T-helper 2 cell treated with Interferon-gamma antibody and Interleukin-4, amounts not matched to agents 100 ng/mL and 5 ng/mL, for 36 hours (primary cell): ENCODE measurements at regions not wholly inside any gene's neighbourhood (a gene's known extent, or its start where the extent isn't known, plus 50 kb on each side); places are given as distances from the start of the nearest gene placed in this dataset.

Source experiments
- intact Hi-C: fragments of 100-400 bp; cut with micrococcal nuclease; formaldehyde crosslinking; loops from one replicate; pipeline ENCODE4 v1.15.1; 2023

DNA sequence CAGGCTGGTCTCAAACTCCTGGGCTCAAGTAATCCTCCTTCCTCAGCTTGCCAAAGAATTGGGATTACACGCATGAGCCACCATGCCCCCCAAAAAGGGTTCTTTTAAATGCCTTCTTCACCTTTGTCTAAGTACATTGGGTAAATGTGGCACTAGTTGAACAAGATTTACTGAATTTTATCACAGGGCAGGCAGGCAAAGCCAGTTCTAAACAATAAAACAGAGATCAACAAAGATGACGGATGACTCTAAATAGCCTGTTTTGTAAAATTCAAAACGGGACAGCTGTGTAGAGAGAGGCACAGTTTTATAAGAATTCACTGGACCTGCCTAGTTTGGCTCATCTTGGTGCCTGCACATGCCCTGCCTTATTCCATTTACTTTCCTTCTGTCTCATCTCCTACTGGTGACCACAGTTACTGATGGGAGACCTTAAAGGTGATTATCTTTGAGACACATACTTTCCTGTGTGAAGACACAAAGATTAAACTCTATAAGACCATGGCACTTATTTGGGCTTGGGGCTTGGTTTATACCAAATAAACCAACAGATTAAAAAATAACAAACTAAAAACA lies 149.6 kb upstream of the DMRT1 start:
- intact Hi-C loops = no loop called here

DNA sequence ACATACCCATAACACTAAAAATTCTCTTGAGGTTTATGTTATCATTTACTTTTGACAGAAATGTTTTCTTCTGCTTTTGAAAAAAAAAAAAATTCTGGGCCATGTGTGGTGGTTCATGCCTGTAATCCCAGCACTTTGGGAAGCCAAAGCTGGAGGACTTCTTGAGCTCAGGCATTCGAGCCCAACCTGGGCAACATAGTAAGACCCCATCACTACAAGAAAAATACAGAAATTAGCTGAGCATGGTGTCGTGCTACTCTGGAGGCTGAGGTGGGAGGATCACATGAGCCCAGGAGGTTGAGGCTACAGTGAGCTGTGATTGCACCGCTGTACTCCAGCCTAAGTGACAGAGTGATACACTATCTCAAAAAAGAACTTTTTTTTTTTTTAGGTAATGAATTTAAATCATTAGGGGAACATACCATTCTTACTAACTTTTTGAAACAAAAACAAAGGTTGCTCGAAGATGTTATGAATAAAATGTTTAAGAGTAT lies 148.8 kb upstream of the DMRT1 start:
- intact Hi-C loops = no loop called here

DNA sequence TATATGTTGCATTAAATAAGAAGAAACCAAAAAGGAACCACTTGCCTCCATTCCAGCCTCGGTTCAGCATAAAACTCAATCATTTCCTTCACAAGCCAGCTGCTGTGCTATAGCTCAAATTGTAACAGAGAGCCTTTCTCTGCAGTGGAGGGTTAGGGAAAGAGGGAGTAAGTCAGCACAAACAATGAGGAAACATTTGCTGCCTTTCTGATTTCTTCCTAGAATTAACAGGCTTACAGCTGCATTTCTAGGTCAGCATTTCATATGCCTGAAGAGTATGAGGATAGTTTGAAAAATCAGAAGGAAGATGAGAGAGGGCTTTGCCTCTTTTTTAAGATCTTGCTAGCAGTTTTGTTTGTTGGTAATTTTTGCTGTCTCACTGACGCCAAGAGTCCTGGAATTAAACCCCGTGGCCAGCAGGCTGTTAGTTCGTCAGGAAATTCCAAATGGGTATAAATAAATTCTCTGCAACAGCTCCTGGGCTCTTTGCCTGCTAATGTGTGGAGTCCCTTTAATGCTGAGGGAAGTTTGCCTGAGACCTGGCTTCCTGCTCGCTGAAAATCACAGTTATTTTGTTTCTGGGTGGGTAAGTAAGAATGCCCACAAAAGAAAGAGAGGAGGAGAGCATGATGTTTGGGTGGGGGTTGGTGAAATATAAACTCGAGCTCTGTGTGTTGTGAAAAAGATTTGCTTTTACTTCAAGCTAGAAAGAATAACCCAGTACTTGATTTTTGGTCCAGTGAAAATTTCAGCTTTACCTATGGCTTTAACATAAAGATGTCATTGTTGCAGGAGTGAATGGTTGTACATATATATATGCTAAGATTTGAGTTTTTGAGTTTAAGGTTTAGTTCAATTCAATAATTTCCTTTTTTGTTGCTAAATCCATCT lies 148.1 kb upstream of the DMRT1 start:
- intact Hi-C loops = no loop called here

DNA sequence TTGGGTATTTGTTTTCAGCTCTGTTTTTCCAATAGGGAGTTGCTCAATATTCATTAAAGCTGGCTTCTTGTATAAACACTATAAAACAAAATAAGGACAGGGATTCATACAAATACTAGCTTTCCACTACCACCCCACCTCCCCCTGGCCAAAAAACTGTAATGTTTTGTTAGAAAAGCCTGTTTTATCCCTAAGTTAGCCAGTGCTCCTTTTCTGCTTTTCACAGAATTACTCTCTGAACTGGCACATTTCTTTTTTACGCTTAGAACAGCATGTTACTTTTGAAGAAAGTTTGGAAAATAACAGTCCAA lies 147.4 kb upstream of the DMRT1 start:
- intact Hi-C loops = no loop called here

DNA sequence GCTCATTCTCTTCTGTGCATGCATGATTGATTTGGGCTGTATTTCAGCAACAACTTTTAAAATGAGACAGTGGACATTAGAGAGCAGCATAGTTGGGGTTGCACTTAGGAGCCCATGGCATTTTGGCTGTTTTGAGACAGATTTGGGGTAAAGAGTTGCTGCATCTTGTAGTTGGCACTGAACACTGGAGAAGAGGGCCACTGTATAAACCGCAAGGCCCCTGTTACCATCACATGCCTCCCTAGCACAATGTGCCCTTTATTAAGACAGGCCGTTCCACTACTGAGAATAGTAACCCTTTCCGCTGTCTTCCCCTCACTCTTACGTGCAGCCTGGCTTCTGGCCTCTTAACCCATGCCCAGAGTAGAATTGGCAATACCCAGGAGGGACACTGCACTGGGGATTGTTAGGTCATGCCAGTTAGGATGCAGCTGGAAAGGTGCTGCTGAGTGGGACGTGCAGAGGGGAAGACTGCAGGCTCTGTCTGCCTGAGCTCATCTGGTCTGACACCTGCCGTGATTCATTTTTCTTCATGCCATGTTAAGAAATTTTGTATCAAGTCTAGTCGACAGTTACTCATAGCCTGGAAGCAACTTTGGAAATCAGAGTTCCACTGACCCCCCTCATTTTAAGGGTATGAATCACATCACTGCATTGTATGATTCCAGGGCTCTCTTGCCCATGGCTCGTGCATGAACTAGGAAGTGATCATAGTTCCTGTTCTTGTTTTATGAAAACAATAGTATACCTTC lies 146.9 kb upstream of the DMRT1 start:
- intact Hi-C loops = no loop called here

DNA sequence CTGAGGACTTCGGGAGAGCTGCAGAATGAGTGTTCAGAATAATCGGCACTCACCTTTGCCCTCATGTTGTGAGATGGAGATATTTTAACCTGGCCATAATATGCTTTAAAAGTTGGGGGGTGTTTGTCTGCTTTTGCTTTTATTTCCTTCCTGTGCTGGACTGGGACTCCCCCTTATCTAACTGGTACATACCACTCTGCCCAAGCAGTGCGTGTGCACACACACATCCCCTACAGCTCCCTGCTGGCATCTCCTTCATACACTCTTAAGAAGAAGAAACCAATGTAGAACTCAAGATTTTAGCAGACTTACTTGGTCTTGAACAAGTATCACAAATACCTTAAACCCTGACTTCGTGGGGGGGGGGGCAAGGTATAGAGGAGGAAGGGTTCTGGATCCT lies 146.2 kb upstream of the DMRT1 start:
- intact Hi-C loops = no loop called here

DNA sequence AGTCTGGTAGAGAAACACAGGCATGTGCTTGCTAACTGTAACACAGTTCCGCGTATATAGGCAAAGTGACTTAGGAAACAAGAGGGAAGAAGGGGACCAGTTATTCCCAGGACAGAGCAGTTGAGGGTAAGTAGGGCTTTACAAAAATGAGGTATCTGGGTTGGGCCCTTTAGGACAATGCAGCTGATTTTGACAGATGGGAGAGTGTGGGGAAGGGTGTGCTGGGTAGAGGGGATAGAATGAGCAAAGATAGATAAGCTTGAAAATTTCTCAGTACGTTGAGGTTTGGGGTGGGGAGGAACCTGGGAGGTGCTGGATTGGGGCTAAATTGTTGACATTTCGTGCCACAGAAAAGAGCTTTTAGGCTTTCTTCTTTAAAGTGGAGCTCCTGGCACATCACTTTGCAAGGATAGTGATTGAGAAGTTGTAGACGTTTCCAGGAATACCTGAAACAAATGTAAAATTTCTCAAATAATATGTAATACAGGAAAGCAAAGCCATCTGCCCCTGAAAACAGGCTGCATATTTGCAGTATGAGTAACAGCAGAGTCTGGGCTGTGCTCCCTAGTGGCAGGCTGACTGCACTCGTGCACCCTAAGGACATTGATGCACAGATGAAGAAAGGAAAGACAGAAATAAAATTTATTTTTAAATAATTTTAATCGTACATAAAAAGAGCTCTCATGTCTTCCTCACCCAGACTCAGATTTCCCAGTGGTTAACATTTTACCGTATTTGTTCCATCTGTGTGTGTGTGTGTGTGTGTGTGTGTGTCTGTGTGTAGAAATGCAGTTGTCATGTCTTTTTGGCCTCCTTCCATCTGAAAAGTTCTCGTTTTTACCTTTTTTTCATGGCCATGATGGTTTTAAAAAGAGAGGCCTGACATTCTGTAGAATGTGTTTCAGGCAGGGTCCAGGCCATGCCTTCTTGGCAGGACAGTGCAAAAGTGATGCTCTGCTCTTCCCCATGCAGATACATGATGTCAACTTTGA lies 144.9 kb upstream of the DMRT1 start:
- intact Hi-C loops = no loop called here

DNA sequence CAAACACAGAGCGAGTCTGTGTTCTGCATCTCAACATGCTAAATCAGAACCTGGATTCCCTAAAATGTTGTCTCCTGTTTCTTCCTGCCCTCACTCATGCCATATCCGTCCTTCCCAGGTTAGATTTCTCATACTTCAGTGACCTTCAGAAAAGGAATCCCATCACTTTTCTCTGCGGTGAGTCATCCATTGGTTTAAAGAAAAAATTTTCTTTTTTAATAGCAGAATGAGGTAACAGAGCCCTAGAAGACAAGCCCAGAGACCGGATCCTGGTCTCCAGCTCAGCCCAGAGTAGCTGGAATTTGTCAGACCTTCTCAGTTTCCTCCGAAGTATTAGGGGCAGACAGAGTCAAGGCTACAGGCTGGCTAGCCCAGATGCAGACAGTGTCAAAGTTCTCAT lies 143.2 kb upstream of the DMRT1 start:
- intact Hi-C loops = no loop called here

DNA sequence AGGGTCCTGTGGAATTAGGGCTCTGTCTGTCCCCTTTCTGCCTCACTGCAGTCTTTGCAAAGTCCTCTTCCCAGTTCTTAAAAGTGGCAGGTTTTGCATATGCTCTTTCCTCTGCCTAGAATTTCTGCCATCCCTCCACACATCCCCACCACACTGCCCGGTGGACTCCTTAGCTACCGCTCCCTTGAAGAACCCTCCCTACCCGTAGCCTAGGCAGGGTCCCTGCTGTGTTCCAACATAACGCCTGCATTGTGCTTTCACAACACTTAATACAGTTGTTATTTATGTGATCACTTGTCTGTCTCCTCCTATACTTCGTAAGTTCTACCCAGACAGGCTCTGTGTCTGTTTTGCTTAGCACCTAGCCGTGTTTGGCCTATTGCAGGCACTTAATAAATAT lies 142.5 kb upstream of the DMRT1 start:
- intact Hi-C loops = no loop called here

DNA sequence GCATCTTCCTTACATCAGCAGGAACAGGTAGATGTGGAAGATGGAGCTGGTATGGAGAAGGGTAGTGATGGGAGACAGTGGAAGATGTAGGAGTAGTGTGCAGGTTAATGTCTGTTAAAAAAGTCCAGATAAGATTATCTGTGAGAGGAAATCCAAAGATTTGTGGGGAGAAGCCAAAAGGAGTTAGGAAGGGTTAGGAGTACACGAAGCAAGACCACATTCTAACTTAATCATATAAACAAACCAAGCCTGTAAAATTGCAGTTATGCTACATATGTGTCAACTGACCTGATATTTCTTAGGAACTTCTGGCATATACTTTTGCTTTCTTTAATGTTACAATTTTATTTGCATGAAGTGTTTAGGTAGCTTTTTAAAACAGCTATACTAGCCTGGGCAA lies 142.1 kb upstream of the DMRT1 start:
- intact Hi-C loops = no loop called here

DNA sequence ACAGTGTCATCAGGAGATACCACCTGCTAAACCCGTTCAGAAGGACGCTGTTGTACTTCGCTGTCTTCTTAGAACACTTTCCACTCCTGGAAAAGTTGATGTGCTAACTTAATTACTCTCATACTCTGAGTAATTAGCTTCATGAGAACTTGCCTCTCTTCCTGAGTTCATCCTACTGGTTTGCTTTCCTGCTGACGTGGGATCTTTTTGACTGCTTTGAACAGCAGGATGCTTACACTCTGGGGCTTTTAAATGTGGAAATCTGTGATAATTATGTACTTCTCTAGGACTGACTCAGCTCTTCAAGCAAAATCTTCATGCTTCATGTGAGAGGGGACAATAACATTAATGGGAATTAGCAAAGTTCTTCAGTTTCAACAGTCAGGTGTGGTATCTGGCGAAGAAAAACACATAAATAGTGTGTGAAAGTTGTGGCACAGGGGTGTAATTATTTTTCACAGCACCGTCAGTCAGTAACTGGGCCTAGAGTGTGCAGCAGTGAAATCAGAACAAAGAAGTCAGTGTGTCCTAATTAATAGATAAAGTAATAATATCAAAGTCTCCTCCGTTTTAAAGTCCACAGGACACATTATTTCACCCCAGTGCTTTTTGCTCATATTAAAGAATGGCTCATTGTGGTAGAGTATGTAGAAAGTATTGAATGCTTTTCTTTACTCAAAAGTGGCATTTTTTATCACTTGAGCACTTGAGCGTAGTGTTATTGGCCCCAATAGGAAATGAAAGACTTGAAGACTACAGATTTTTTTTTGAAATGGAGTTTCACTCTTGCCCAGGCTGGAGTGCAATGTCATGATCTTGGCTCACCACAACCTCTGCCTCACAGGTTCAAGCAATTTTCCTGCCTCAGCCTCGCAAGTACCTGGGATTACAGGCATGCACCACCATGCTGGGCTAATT lies 140.9 kb upstream of the DMRT1 start:
- intact Hi-C loops = loop anchor here (10.0 kb wide), 1 partner anchor 66 kb away; no protein-coding TSS in a partner anchor

DNA sequence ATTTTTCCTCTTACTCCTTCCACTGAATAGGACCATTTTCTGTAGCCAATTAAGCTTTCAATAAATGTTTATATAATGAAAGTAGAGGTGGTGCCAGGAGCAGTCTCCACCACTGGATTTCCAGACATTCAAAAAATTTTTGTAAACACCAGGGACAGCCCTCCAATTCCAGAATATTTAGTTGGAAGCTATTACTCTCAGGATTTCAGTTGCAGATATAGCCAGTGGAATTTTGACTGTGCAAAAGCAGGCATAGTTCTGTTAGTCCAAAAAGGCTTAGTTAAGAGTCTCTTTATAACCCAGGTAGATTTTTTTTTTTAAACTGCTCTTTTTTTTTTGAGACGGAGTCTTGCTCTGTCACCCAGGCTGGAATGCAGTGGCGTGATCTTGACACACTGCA lies 138.1 kb upstream of the DMRT1 start:
- intact Hi-C loops = loop anchor here (10.0 kb wide), 1 partner anchor 69 kb away; no protein-coding TSS in a partner anchor

DNA sequence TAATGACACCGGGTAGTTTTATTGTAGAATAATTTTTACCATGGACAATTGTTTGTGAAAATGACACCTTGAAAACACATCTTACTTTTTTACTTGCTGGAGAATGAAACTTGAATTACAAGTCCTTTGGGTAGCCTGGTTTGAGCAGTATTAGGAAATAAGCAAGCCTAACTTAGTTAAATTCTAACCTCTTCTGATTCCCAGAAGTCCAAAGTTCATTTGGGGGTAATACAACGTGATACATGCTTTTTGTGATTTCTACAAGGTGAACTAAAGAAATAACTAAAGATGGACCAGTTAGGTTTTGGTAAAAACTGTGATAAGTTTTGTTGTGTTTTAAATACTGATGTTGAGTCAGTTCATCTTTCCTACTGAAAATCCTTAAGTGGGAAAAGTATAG lies 135.4 kb upstream of the DMRT1 start:
- intact Hi-C loops = loop anchor here (5.0 to 10.0 kb wide), 2 partner anchors 41 to 71 kb away; no protein-coding TSS in a partner anchor

DNA sequence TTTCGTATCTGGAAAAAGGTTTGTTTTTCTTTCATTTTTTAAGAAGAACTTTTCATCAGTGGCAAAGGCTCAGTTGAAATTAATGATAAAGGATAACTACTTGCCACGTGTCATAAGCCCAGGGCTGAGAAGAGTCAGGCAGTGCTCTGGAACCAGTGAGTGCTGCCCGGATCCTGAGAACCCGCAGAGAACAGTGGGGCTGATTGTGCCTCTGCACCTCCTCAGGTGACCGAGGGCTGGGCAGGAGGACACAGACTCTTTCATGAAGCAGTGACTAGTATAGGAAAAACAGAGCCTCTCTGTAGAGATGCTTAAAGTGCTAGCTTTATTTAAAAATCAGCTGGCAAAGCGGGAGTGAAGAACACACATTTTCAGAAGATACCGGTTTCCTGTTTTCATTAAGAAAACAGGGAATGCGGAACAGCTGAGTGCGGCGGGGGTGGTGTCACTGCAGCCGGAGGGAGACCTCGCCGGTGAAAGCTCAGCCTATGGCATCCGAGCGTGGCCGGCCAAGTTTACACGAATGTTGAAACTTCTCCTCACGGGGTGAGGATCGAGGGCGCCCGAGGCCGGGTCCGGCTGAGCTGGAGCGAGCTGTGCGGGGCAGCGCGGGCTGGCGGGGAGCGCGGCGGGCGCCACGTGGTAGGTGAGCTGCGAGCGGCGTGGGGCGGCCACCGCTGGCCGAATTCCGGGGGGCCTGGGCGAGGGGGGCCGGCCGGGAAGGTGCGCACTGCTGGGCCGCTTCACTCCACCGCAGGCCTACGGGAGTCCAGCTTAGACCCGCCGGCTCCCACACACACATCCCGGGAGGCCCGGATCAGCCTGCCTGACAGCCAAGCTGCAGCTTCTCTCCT lies 134.7 kb upstream of the DMRT1 start:
- intact Hi-C loops = loop anchor here (5.0 to 10.0 kb wide), 2 partner anchors 40 to 72 kb away; no protein-coding TSS in a partner anchor

DNA sequence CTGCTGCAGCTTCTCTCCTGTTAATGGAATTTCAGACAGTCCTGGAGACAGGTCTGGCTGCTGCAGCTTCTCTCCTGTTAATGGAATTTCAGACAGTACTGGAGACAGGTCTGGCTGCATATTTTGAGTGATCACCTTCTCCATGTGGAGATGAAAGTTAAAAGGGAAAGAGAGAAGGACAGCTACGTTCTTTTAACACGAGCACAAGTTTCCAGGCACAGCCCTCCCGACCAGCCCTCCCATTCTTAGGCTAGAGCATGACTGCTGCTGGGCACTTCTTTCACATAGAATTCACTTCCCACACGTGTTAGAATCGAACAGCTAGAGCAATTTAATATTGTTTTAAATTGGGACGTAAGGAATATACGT lies 133.3 kb upstream of the DMRT1 start:
- intact Hi-C loops = loop anchor here (5.0 to 10.0 kb wide), 2 partner anchors 39 to 73 kb away; no protein-coding TSS in a partner anchor

DNA sequence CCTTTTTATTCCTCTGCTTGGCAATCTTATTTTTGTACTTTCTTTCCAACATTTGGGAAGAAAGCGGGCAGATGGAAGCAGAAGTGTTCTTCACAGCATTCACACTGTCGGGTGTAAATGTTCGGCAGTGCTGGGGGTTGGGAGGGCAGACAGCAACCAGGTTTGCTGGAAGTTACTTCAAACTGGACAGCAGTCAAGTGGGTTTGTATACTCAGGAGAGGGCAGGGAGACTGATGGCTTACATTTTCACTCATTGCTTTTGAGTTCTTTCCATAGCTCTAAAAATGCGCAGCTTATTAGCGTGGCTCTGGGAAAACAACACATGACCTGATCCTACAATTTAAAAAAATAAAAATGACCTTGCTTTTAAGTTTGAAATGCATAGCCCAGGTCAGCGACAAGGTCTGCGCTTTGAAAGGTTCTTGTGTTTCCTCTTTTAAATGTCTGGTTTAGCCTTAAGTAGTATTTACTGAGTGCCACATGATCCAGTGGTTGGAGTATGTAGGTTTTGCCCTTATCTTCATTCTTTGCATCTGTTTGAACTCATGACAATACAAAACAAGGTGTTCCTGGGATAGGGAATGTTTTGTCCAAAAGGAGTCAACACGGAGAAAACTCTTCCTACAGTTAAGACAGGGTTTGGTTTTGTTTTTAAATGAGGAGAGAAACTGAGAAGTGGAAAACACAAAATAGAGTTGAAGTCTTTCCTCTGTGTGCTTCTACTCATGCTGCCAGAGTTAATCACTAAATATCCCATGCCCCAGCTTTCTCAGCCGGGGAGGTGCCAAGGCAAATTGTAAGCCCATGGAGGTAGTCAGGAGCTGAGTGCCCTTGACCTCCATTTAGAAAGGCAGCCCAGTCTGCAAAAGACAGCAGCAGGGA lies 132.7 kb upstream of the DMRT1 start:
- intact Hi-C loops = loop anchor here (5.0 to 10.0 kb wide), 2 partner anchors 39 to 74 kb away; no protein-coding TSS in a partner anchor

DNA sequence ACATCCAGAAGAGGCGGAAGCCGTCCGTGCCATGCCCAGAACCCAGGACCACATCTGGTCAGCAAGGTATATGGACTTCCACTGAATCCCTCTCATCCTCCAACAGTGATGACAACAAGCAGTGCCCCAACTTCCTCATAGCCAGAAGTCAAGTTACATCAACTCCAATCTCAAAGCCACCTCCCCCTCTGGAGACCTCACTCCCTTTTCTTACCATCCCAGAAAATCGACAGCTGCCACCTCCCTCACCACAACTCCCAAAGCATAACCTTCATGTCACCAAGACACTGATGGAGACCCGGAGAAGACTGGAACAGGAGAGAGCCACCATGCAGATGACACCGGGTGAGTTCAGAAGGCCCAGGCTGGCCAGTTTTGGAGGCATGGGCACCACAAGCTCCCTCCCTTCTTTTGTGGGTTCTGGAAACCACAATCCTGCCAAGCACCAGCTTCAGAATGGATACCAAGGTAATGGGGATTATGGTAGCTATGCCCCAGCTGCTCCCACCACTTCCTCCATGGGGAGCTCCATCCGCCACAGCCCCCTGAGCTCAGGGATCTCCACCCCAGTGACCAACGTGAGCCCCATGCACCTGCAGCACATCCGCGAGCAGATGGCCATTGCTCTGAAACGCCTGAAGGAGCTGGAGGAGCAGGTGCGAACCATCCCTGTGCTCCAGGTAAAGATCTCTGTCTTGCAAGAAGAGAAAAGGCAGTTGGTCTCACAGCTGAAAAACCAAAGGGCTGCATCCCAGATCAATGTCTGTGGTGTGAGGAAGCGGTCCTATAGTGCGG lies 130.3 kb upstream of the DMRT1 start:
- intact Hi-C loops = no loop called here
